HPDE6-E6E7 (cell line): ENCODE measurements at regions not wholly inside any gene's neighbourhood (a gene's known extent, or its start where the extent isn't known, plus 50 kb on each side); places are given as distances from the start of the nearest gene placed in this dataset.

Experiments used
- DNase-seq: peaks from one replicate; pipeline ENCODE4 v3.0.0; 2011; ENCODE audit warnings: missing footprints; ENCODE audit errors: extremely low spot score

- DNase-seq, result no peak
Observed at GRCh38 chr10:121420006-121420405, 178.2 kb downstream of the FGFR2 start.

GRCh38 chr10:121422096-121422495 is 176.1 kb downstream of the FGFR2 start:
- no peak for DNase-seq

GRCh38 chr10:121425623-121426022 is 172.6 kb downstream of the FGFR2 start:
- DNase-seq, result no peak

GRCh38 chr10:121426307-121426706 is 171.9 kb downstream of the FGFR2 start:
- no peak for DNase-seq
